ENCODE measurements at regions not wholly inside any gene's neighbourhood (a gene's known extent, or its start where the extent isn't known, plus 50 kb on each side); places are given as distances from the start of the nearest gene placed in this dataset.

- Histone ChIP-seq H3K27me3 (no peaks in the 10 kb centered on the region), H3K4me3 (no peak overlapping the region), H3K4me1 (ENCODE audit: insufficient read depth) (no peaks in the 10 kb centered on the region), H3K36me3 (no peaks in the 10 kb centered on the region), H3K27ac (no peak overlapping the region), H3K9me3 (no peaks in the 10 kb centered on the region)
- TF ChIP-seq EP300 (IDR thresholded peaks at IDR 0.05) (no peak), POLR2A (IDR thresholded peaks at IDR 0.05) (no peak)
- TF ChIP-seq, protein P1, sequence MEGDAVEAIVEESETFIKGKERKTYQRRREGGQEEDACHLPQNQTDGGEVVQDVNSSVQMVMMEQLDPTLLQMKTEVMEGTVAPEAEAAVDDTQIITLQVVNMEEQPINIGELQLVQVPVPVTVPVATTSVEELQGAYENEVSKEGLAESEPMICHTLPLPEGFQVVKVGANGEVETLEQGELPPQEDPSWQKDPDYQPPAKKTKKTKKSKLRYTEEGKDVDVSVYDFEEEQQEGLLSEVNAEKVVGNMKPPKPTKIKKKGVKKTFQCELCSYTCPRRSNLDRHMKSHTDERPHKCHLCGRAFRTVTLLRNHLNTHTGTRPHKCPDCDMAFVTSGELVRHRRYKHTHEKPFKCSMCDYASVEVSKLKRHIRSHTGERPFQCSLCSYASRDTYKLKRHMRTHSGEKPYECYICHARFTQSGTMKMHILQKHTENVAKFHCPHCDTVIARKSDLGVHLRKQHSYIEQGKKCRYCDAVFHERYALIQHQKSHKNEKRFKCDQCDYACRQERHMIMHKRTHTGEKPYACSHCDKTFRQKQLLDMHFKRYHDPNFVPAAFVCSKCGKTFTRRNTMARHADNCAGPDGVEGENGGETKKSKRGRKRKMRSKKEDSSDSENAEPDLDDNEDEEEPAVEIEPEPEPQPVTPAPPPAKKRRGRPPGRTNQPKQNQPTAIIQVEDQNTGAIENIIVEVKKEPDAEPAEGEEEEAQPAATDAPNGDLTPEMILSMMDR (IDR thresholded peaks at IDR 0.05): no peak
- intact Hi-C loops (cut with DNase I): no loop called here
- no peak for DNase-seq
- WGBS, 3 donors: 82 to 84% (median 84%) methylated on average over 2 of the region's 2 CpGs
Observed at GRCh38 chr2:56630286-56630685, 446.5 kb downstream of the CCDC85A start.

DNA sequence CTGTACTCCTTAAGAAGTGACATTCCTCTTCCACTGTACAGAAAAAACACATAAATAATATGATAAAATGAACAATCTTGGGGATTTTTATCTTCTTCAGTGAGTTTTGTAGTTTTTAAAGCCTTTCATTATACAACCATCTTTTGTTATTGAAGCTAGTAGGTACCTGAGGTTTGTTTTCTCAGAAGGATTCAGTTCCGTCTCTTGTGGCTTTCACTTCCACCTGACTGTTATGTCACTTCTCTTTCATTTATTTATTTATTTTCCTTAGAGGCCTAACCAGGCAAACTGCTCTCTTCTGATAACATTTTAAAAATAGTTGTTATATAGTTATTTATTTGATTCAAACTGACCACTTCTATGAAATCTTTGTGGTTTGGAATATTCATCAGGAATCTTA, 464.2 kb downstream of the CCDC85A start:
- no peak for DNase-seq
- H3K4me3 ChIP-seq: no peak overlapping the region
- WGBS, 3 donors: 74 to 88% (median 78%) methylated on average over 1 of the region's 1 CpG
- intact Hi-C loops (cut with DNase I): no loop called here
- no peaks in the 10 kb centered on the region for H3K27me3 ChIP-seq
- no peaks in the 10 kb centered on the region for H3K9me3 ChIP-seq
- H3K36me3 ChIP-seq: no peaks in the 10 kb centered on the region
- H3K27ac ChIP-seq: no peak overlapping the region
- H3K4me1 ChIP-seq (ENCODE audit: insufficient read depth): no peaks in the 10 kb centered on the region
- TF ChIP-seq POLR2A (IDR thresholded peaks at IDR 0.05) (no peak), EP300 (IDR thresholded peaks at IDR 0.05) (no peak)
- TF ChIP-seq, protein P1 (IDR thresholded peaks at IDR 0.05): no peak

DNA sequence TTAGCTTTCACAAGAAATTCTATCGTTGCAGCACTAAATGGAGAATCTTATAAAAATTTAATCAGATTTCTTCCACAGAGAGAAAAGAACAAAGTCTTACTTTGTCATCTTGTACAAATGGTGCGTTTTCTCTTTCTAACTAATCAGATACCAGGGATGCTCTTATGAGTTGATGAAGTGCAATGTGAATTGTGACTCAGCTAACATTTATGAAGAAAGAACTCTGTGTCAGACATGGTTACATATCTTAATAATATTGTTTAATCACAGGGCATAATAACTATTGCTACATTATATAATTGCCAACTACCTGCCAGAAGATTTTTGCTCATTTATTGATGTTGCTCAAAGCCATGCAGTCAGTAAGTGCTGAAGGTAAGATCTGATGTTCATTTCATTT, 465.0 kb downstream of the CCDC85A start:
- Histone ChIP-seq H3K9me3 (no peaks in the 10 kb centered on the region), H3K4me1 (ENCODE audit: insufficient read depth) (no peaks in the 10 kb centered on the region), H3K27me3 (no peaks in the 10 kb centered on the region), H3K4me3 (no peak overlapping the region), H3K27ac (no peak overlapping the region), H3K36me3 (no peaks in the 10 kb centered on the region)
- intact Hi-C loops (cut with DNase I): no loop called here
- WGBS, 3 donors: 72 to 79% (median 78%) methylated on average over 2 of the region's 2 CpGs
- DNase-seq: no peak
- TF ChIP-seq POLR2A (IDR thresholded peaks at IDR 0.05): no peak
- TF ChIP-seq, protein P1 (IDR thresholded peaks at IDR 0.05): no peak
- no peak for TF ChIP-seq EP300 (IDR thresholded peaks at IDR 0.05)

DNA sequence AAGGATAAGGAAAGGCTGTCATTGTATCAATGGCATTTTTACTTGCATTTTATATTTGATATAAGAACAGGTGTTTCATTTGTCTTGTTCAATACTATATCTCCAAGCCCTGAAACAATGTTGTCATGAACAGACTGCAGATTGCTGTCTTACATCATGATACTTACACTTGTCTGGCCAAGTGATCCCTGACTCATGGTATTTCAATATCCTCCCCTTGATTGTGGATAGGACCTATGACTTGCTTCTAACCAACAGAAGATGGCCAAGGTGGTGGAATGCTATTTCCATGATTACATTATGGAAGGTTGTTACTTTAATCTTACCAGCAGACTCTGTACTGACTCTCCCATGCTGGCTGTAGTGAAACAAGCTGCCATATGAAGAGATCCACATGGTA, 471.1 kb downstream of the CCDC85A start:
- intact Hi-C loops (cut with DNase I): no loop called here
- H3K27ac ChIP-seq: no peak overlapping the region
- DNase-seq: no peak
- H3K9me3 ChIP-seq: no peaks in the 10 kb centered on the region
- no peak for TF ChIP-seq EP300 (IDR thresholded peaks at IDR 0.05)
- TF ChIP-seq, protein P1 (IDR thresholded peaks at IDR 0.05): no peak
- TF ChIP-seq POLR2A (IDR thresholded peaks at IDR 0.05): no peak
- no peak overlapping the region for H3K4me3 ChIP-seq
- no peaks in the 10 kb centered on the region for H3K27me3 ChIP-seq
- no peaks in the 10 kb centered on the region for H3K4me1 ChIP-seq (ENCODE audit: insufficient read depth)
- H3K36me3 ChIP-seq: no peaks in the 10 kb centered on the region

DNA sequence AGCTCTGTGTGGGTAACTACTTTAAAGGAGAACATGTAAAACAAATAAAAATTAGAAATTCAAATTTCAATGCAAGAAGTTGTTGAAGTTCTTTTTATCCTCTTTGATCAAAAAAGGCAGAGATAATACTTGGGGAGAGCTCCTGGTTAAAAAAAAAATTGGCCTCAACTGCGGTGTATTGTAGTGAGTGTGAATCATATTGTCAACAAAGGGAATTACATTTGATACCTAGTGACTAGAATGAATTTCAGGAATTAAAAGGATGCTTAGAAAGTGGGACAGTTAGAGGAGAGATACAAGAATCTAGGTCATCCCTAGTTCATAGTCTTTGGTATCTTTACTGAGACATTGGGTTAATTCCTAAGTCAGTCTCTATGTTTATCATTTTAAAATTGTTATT, 473.0 kb downstream of the CCDC85A start:
- WGBS, 3 donors: 82 to 94% (median 90%) methylated on average over 1 of the region's 1 CpG
- TF ChIP-seq, protein P1 (IDR thresholded peaks at IDR 0.05): no peak
- no peak for TF ChIP-seq EP300 (IDR thresholded peaks at IDR 0.05)
- no peak for TF ChIP-seq POLR2A (IDR thresholded peaks at IDR 0.05)
- Histone ChIP-seq H3K9me3 (no peaks in the 10 kb centered on the region), H3K4me1 (ENCODE audit: insufficient read depth) (no peaks in the 10 kb centered on the region), H3K27me3 (no peaks in the 10 kb centered on the region), H3K27ac (no peak overlapping the region), H3K4me3 (no peak overlapping the region), H3K36me3 (no peaks in the 10 kb centered on the region)
- no peak for DNase-seq
- intact Hi-C loops (cut with DNase I): no loop called here

Measured in ovary (tissue), 7 donors.